Choroid plexus epithelial cell (primary cell): ENCODE measurements at regions not wholly inside any gene's neighbourhood (a gene's known extent, or its start where the extent isn't known, plus 50 kb on each side); places are given as distances from the start of the nearest gene placed in this dataset.
A peak's percentile ranks its signal among the peaks of the same experiment; 100 is the strongest.

Experiments used
- DNase-seq: peaks from one replicate; pipeline ENCODE4 v3.0.0-alpha.2; 2010; ENCODE audit warnings: low read depth
- H3K4me3 ChIP-seq: 2 replicates; pipeline ENCODE4 v1.5.1; 2011; ENCODE audit warnings: low read depth, mild to moderate bottlenecking, control low read depth, low read length, moderate library complexity
- CTCF ChIP-seq: conservative IDR thresholded peaks from 2 replicates; pipeline ENCODE4 v1.5.1; 2011; ENCODE audit warnings: low read depth, mild to moderate bottlenecking, control low read depth, inconsistent platforms, low read length, moderate library complexity

DNA sequence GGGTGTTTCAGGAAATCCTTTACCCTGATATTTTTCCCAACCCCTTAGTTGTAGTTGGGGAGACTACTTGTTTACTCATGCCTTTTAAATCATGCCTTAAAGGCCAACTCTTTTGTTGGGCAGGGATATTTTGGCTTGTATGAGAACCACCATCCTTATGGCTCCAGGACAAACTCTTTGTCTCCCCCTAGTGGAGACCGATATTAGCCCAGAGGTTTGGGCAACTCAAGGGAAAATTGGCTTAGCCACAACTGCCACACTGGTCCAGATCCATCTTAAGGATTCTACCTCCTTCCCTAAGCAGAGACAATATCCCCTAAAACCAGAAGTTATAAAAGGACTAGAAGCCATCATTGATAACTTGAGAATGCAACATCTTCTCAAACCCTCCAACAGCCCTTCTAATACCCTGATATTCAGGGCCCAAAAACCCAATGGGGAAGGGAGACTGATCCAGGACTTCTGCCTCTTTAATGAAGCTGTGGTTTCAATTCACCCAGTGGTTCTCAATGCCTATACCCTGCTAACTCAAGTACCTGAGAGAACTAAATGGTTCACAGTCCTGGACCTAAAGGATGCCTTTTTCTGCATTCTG is 100.9 kb upstream of the HCN1 start:
- H3K4me3 ChIP-seq: no peak overlapping the region
- DNase-seq: no peak
- no peak for TF ChIP-seq CTCF

- no peak overlapping the region for H3K4me3 ChIP-seq
- DNase-seq: no peak
- no peak for TF ChIP-seq CTCF
Observed at GRCh38 chr5:45795458-45795857, 99.3 kb upstream of the HCN1 start.

- no peak for DNase-seq
- TF ChIP-seq CTCF: no peak
- no peak overlapping the region for H3K4me3 ChIP-seq
Observed at GRCh38 chr5:45793638-45794532, 97.7 kb upstream of the HCN1 start.

DNA sequence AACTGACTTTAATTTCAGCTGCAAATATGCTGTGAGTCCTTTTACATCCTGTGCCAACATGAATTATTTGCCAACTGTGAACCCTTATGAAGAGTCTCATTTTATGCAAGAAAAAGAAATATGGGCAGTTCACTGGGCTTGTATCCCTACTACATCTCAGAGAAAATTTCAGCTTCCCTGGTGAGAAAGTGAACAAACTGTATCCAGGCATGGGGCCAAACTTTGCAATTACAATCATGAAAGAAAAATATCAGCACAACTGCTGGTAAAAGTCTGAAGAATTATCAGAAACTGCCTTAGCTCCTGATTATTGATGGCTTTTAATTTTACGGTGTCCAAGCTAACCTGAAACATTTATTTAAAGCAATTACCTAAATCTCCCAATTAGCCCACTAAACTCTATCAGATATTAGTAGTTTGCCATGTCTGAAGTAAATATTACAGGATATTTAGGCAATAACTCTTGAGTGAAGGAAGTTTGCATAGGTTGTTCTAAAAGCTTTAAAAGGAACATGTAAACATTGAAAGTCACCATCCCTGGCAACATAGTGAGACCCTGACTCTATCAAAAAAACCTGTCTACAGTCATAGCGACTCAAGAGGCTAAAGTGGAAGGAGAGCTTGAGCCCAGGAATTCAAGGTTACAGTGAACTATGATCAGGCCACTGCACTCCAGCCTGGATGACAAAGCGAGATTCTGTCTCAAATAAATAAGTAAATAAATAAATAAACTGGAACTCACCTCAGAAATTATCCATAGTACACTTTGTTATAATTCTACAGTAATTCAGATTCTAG is 83.9 kb upstream of the HCN1 start:
- TF ChIP-seq CTCF: no peak
- no peak overlapping the region for H3K4me3 ChIP-seq
- no peak for DNase-seq

- TF ChIP-seq CTCF: no peak
- peak; percentile 1 for DNase-seq
- H3K4me3 ChIP-seq: no peak overlapping the region
Observed at GRCh38 chr5:45774528-45774927, 78.3 kb upstream of the HCN1 start.

DNA sequence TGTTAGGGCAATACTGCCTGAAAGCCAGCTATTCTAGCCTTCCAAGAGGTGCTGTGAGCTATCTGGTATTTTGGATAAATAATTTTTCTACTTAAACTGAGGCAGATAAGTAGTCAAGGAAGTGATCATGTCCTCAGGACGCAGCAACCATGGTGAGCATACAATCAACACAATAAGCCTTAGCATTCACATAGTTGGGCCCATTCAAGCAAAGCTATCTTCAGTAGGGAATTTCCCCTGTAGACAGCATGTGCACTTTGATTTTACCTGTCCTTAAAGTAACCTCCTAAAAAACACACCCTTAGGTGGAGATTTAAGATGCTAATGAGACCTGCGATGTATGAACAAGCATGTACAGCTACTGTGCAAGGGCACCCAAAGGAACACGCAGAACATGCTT is 76.2 kb upstream of the HCN1 start:
- no peak for TF ChIP-seq CTCF
- no peak for DNase-seq
- H3K4me3 ChIP-seq: no peak overlapping the region
